ENCODE measurements at regions not wholly inside any gene's neighbourhood (a gene's known extent, or its start where the extent isn't known, plus 50 kb on each side); places are given as distances from the start of the nearest gene placed in this dataset.

- no peak for DNase-seq
Observed at GRCh38 chr16:51034481-51035109, 116.5 kb downstream of the SALL1 start.

- DNase-seq, result no peak
Observed at GRCh38 chr16:51031598-51031997, 119.5 kb downstream of the SALL1 start.

GRCh38 chr16:51030516-51030915 is 120.6 kb downstream of the SALL1 start:
- no peak for DNase-seq

- no peak for DNase-seq
Observed at GRCh38 chr16:51025588-51026290, 125.3 kb downstream of the SALL1 start.

GRCh38 chr16:51024703-51025102 is 126.4 kb downstream of the SALL1 start:
- no peak for DNase-seq

- no peak for DNase-seq
Observed at GRCh38 chr16:51022955-51023354, 128.1 kb downstream of the SALL1 start.

- no peak for DNase-seq
Observed at GRCh38 chr16:51019617-51020016, 131.5 kb downstream of the SALL1 start.

GRCh38 chr16:51017969-51018368 is 133.1 kb downstream of the SALL1 start:
- no peak for DNase-seq

GRCh38 chr16:51012396-51012795 is 138.7 kb downstream of the SALL1 start:
- no peak for DNase-seq

GRCh38 chr16:51010817-51011216 is 140.3 kb downstream of the SALL1 start:
- DNase-seq, result no peak

- DNase-seq, result no peak
Observed at GRCh38 chr16:51009813-51010212, 141.3 kb downstream of the SALL1 start.

GRCh38 chr16:51009359-51009758 is 141.7 kb downstream of the SALL1 start:
- DNase-seq, result no peak

- no peak for DNase-seq
Observed at GRCh38 chr16:51008607-51009006, 142.5 kb downstream of the SALL1 start.

GRCh38 chr16:51008037-51008436 is 143.0 kb downstream of the SALL1 start:
- no peak for DNase-seq

- no peak for DNase-seq
Observed at GRCh38 chr16:51003850-51004566, 147.1 kb downstream of the SALL1 start.

GRCh38 chr16:51002881-51003490 is 148.1 kb downstream of the SALL1 start:
- no peak for DNase-seq

GRCh38 chr16:50999181-50999580 is 151.9 kb downstream of the SALL1 start:
- DNase-seq, result no peak

- DNase-seq, result no peak
Observed at GRCh38 chr16:50998411-50998810, 152.7 kb downstream of the SALL1 start.

GRCh38 chr16:50997679-50998078 is 153.4 kb downstream of the SALL1 start:
- DNase-seq, result no peak

- no peak for DNase-seq
Observed at GRCh38 chr16:50996830-50997186, 154.3 kb downstream of the SALL1 start.

GRCh38 chr16:50996166-50996829 is 154.8 kb downstream of the SALL1 start:
- no peak for DNase-seq

- DNase-seq, result no peak
Observed at GRCh38 chr16:50994995-50995394, 156.1 kb downstream of the SALL1 start.

- DNase-seq, result no peak
Observed at GRCh38 chr16:50992350-50993032, 158.6 kb downstream of the SALL1 start.
